ENCODE measurements at regions not wholly inside any gene's neighbourhood (a gene's known extent, or its start where the extent isn't known, plus 50 kb on each side); places are given as distances from the start of the nearest gene placed in this dataset.

- DNase-seq (no peak), ATAC-seq (peak; percentile 46 to 79 (median 58)), FAIRE-seq (no peak)
- no peaks in the 10 kb centered on the region for H3K36me3 ChIP-seq
- H3K4me1 ChIP-seq = peaks cover 0 to 2% (median 0%) of the 10 kb centered on the region in 3 donors
- no peaks in the 10 kb centered on the region for H3K9me3 ChIP-seq
- no peaks in the 10 kb centered on the region for H3K27me3 ChIP-seq
- intact Hi-C loops (cut with DNase I) = no loop called here
- TF ChIP-seq CTCF (IDR thresholded peaks at IDR 0.05) = no peak
- no peak overlapping the region for H3K4me3 ChIP-seq
- 35 to 57% methylated on average over 4 of the region's 4 CpGs for WGBS, 2 donors
- peak overlapping the region in 3 of 4 donors; percentile 20 to 50 (median 50) for H3K27ac ChIP-seq
Observed at GRCh38 chr3:101072300-101072699, 79.1 kb upstream of the ABI3BP start.

GRCh38 chr3:101070799-101071121, 77.5 kb upstream of the ABI3BP start:
- no peak for DNase-seq
- Histone ChIP-seq H3K9me3 (no peaks in the 10 kb centered on the region), H3K27ac (no peak overlapping the region), H3K27me3 (no peaks in the 10 kb centered on the region), H3K4me3 (no peak overlapping the region), H3K4me1 (peaks cover 0 to 2% (median 0%) of the 10 kb centered on the region in 3 donors), H3K36me3 (no peaks in the 10 kb centered on the region)
- no peak for FAIRE-seq
- no peak for TF ChIP-seq CTCF (IDR thresholded peaks at IDR 0.05)
- peak in 1 of 4 donors; percentile 14 for ATAC-seq
- intact Hi-C loops (cut with DNase I) = no loop called here

GRCh38 chr3:101069901-101070798, 76.9 kb upstream of the ABI3BP start:
- WGBS, 2 donors = 30 to 31% methylated on average over 6 of the region's 6 CpGs
- TF ChIP-seq CTCF (IDR thresholded peaks at IDR 0.05) = peak; percentile 56 to 72 (median 68)
- DNase-seq = peak; percentile 52 to 88 (median 77)
- Histone ChIP-seq H3K27me3 (no peaks in the 10 kb centered on the region), H3K36me3 (no peaks in the 10 kb centered on the region), H3K4me1 (peaks cover 0 to 2% (median 0%) of the 10 kb centered on the region in 3 donors), H3K27ac (no peak overlapping the region), H3K9me3 (no peaks in the 10 kb centered on the region), H3K4me3 (no peak overlapping the region)
- intact Hi-C loops (cut with DNase I) = no loop called here
- ATAC-seq = peak; percentile 91 to 98 (median 95)
- FAIRE-seq = no peak

GRCh38 chr3:101068876-101069606, 75.8 kb upstream of the ABI3BP start:
- DNase-seq (no peak), FAIRE-seq (no peak), ATAC-seq (no peak)
- intact Hi-C loops (cut with DNase I) = no loop called here
- H3K27ac ChIP-seq = no peak overlapping the region
- peaks cover 0 to 2% (median 0%) of the 10 kb centered on the region in 3 donors for H3K4me1 ChIP-seq
- H3K9me3 ChIP-seq = no peaks in the 10 kb centered on the region
- H3K27me3 ChIP-seq = no peaks in the 10 kb centered on the region
- WGBS, 2 donors = 33 to 38% methylated on average over 1 of the region's 1 CpG
- no peak for TF ChIP-seq CTCF (IDR thresholded peaks at IDR 0.05)
- no peak overlapping the region for H3K4me3 ChIP-seq
- no peaks in the 10 kb centered on the region for H3K36me3 ChIP-seq
